ENCODE measurements at regions not wholly inside any gene's neighbourhood (a gene's known extent, or its start where the extent isn't known, plus 50 kb on each side); places are given as distances from the start of the nearest gene placed in this dataset.

- CTCF ChIA-PET = no interaction called here
- BruUV-seq (replicated peaks) = no TSS peak
- intact Hi-C loops (cut with micrococcal nuclease; ENCODE audit: unreplicated experiment) = no loop called here
Measured at GRCh38 chr10:58001159-58001558, 266.5 kb downstream of the IPMK start.

GRCh38 chr10:57996536-57996935, 271.2 kb downstream of the IPMK start:
- no peaks in the 10 kb centered on the region for H3K9me3 ChIP-seq (ENCODE audit: low read depth, low read length, poor library complexity, severe bottlenecking)
- H3K27me3 ChIP-seq (replicated peaks; ENCODE audit: insufficient read depth, low read depth, low read length, poor library complexity) = no peaks in the 10 kb centered on the region
- ChIA-PET POLR2A (ENCODE audit: low non-redundant PET) (no interaction called here), CTCF (no interaction called here)
- no peaks in the 10 kb centered on the region for H3K4me1 ChIP-seq (ENCODE audit: insufficient read depth, low read length, poor library complexity, severe bottlenecking)
- intact Hi-C loops (cut with micrococcal nuclease; ENCODE audit: unreplicated experiment) = no loop called here
- no peak overlapping the region for H3K27ac ChIP-seq (ENCODE audit: low read depth, low read length, poor library complexity, severe bottlenecking)
- BruUV-seq (replicated peaks) = no TSS peak
- H3K4me3 ChIP-seq (ENCODE audit: low read depth, low read length, poor library complexity, severe bottlenecking) = no peak overlapping the region
- TF ChIP-seq EZH2 (IDR thresholded peaks at IDR 0.05; ENCODE audit: borderline replicate concordance, low read depth, low read length, poor library complexity, severe bottlenecking) (no peak), CTCF (conservative IDR thresholded peaks at IDR 0.05; ENCODE audit: low read depth, low read length) (no peak)
- DNase-seq (ENCODE audit: low spot score) = no peak
- H3K36me3 ChIP-seq (ENCODE audit: insufficient read depth, low read length, poor library complexity, severe bottlenecking) = no peaks in the 10 kb centered on the region

More at GRCh38 chr10:58001159-58001558, 266.5 kb downstream of the IPMK start:
- peaks cover 7% of the 10 kb centered on the region for H3K27me3 ChIP-seq (replicated peaks; ENCODE audit: insufficient read depth, low read depth, low read length, poor library complexity)
- H3K27ac ChIP-seq (ENCODE audit: low read depth, low read length, poor library complexity, severe bottlenecking) = no peak overlapping the region
- H3K4me3 ChIP-seq (ENCODE audit: low read depth, low read length, poor library complexity, severe bottlenecking) = no peak overlapping the region
- no peak for TF ChIP-seq CTCF (conservative IDR thresholded peaks at IDR 0.05; ENCODE audit: low read depth, low read length)
- TF ChIP-seq EZH2 (IDR thresholded peaks at IDR 0.05; ENCODE audit: borderline replicate concordance, low read depth, low read length, poor library complexity, severe bottlenecking) = no peak
- H3K4me1 ChIP-seq (ENCODE audit: insufficient read depth, low read length, poor library complexity, severe bottlenecking) = no peaks in the 10 kb centered on the region
- H3K36me3 ChIP-seq (ENCODE audit: insufficient read depth, low read length, poor library complexity, severe bottlenecking) = no peaks in the 10 kb centered on the region
- H3K9me3 ChIP-seq (ENCODE audit: low read depth, low read length, poor library complexity, severe bottlenecking) = no peaks in the 10 kb centered on the region
- POLR2A ChIA-PET (ENCODE audit: low non-redundant PET) = interaction anchor here (0.6 kb wide), 1 partner anchor 41 kb away, joined by 4 read pairs; no protein-coding TSS in a partner anchor
- DNase-seq (ENCODE audit: low spot score) = no peak

GRCh38 chr10:57993302-57993701, 274.4 kb downstream of the IPMK start:
- ChIA-PET CTCF (no interaction called here), POLR2A (ENCODE audit: low non-redundant PET) (no interaction called here)
- no peaks in the 10 kb centered on the region for H3K4me1 ChIP-seq (ENCODE audit: insufficient read depth, low read length, poor library complexity, severe bottlenecking)
- no peaks in the 10 kb centered on the region for H3K36me3 ChIP-seq (ENCODE audit: insufficient read depth, low read length, poor library complexity, severe bottlenecking)
- H3K9me3 ChIP-seq (ENCODE audit: low read depth, low read length, poor library complexity, severe bottlenecking) = no peaks in the 10 kb centered on the region
- H3K4me3 ChIP-seq (ENCODE audit: low read depth, low read length, poor library complexity, severe bottlenecking) = no peak overlapping the region
- no peak overlapping the region for H3K27ac ChIP-seq (ENCODE audit: low read depth, low read length, poor library complexity, severe bottlenecking)
- TF ChIP-seq EZH2 (IDR thresholded peaks at IDR 0.05; ENCODE audit: borderline replicate concordance, low read depth, low read length, poor library complexity, severe bottlenecking) = no peak
- TF ChIP-seq CTCF (conservative IDR thresholded peaks at IDR 0.05; ENCODE audit: low read depth, low read length) = no peak
- no peaks in the 10 kb centered on the region for H3K27me3 ChIP-seq (replicated peaks; ENCODE audit: insufficient read depth, low read depth, low read length, poor library complexity)
- BruUV-seq (replicated peaks) = no TSS peak
- intact Hi-C loops (cut with micrococcal nuclease; ENCODE audit: unreplicated experiment) = no loop called here
- DNase-seq (ENCODE audit: low spot score) = no peak
